CD8-positive, alpha-beta memory T cell (primary cell): ENCODE measurements at regions not wholly inside any gene's neighbourhood (a gene's known extent, or its start where the extent isn't known, plus 50 kb on each side); places are given as distances from the start of the nearest gene placed in this dataset.

ENCODE experiments used
- CTCF ChIA-PET: fragments of 350-600 bp; sonication (Branson Sonifier 250); formaldehyde crosslinking; loops from one replicate; lab custom pipeline; 2021; ENCODE audit warnings: antibody characterized with exemption; lab: Charles Lee
- POLR2A ChIA-PET: fragments of 350-600 bp; sonication (Branson Sonifier 250); formaldehyde crosslinking; loops from one replicate; lab custom pipeline; 2021; ENCODE audit warnings: antibody characterized with exemption; lab: Charles Lee
- DNase-seq, 5 donors: peaks; one replicate each; pipeline versions ENCODE4 v3.0.0 to v3.0.0-alpha.2; 2020 to 2022; ENCODE audit warnings: mixed read lengths in 1 of 5
- H3K27ac ChIP-seq: one replicate; pipeline ENCODE4 v1.7.0; 2013; ENCODE audit warnings: low read depth, mild to moderate bottlenecking, low read length, moderate library complexity
- H3K27me3 ChIP-seq: 2 replicates; pipeline ENCODE4 v1.7.0; 2013; ENCODE audit warnings: low read length, mild to moderate bottlenecking; ENCODE audit not compliant: insufficient read depth, poor library complexity, severe bottlenecking
- H3K36me3 ChIP-seq: 2 replicates; pipeline ENCODE4 v1.7.0; 2013; ENCODE audit warnings: mild to moderate bottlenecking, low read length, moderate library complexity; ENCODE audit not compliant: insufficient read depth
- H3K4me1 ChIP-seq: 2 replicates; pipeline ENCODE4 v1.7.0; 2013; ENCODE audit warnings: mild to moderate bottlenecking, low read length, moderate library complexity; ENCODE audit not compliant: insufficient read depth
- H3K4me3 ChIP-seq: 2 replicates; pipeline ENCODE4 v1.7.0; 2013; ENCODE audit warnings: mild to moderate bottlenecking, low read length
- H3K9me3 ChIP-seq: 2 replicates; pipeline ENCODE4 v1.7.0; 2013; ENCODE audit warnings: mild to moderate bottlenecking, low read length
- H3K27ac Mint-ChIP-seq, 8 donors: one replicate each; pipeline ENCODE4 v1.8.0; 2020 to 2021; ENCODE audit warnings: mixed read lengths in 8 of 8, mild to moderate bottlenecking in 6 of 8, inconsistent platforms in 3 of 8, moderate library complexity in 3 of 8
- H3K27me3 Mint-ChIP-seq, 2 donors: one replicate each; pipeline ENCODE4 v1.8.0; 2020 to 2021; ENCODE audit warnings: mixed read lengths in 2 of 2, mild to moderate bottlenecking in 1 of 2, moderate library complexity in 1 of 2
- H3K36me3 Mint-ChIP-seq, 3 donors: one replicate each; pipeline ENCODE4 v1.8.0; 2020 to 2021; ENCODE audit warnings: mixed read lengths in 3 of 3, inconsistent platforms in 1 of 3, mild to moderate bottlenecking in 1 of 3
- H3K4me1 Mint-ChIP-seq, 3 donors: one replicate each; pipeline ENCODE4 v1.8.0; 2020 to 2021; ENCODE audit warnings: mixed read lengths in 3 of 3, inconsistent platforms in 1 of 3, mild to moderate bottlenecking in 1 of 3
- H3K4me3 Mint-ChIP-seq, 7 donors: one replicate each; pipeline ENCODE4 v1.8.0; 2020 to 2021; ENCODE audit warnings: mixed read lengths in 7 of 7, mild to moderate bottlenecking in 6 of 7, moderate library complexity in 4 of 7, inconsistent platforms in 2 of 7
- H3K9me3 Mint-ChIP-seq, 5 donors: one replicate each; pipeline ENCODE4 v1.8.0; 2020 to 2022; ENCODE audit warnings: mixed read lengths in 5 of 5, mild to moderate bottlenecking in 3 of 5, moderate library complexity in 2 of 5, inconsistent platforms in 1 of 5

GRCh38 chr3:31213869-31214486 is 318.7 kb upstream of the STT3B start:
- peaks cover 0 to 5% (median 0%) of the 10 kb centered on the region in 3 donors for H3K36me3 Mint-ChIP-seq
- peak overlapping the region in 6 of 8 donors; percentile 13 to 78 (median 36) for H3K27ac Mint-ChIP-seq
- H3K4me1 ChIP-seq = peaks cover 60% of the 10 kb centered on the region
- H3K4me3 ChIP-seq = peak overlapping the region; percentile 42
- H3K27me3 Mint-ChIP-seq = no peaks in the 10 kb centered on the region
- ChIA-PET POLR2A (interaction anchor here (0.6 kb wide), 3 partner anchors 9 to 318 kb away, joined by 3 to 5 read pairs (median 5); no protein-coding TSS in a partner anchor), CTCF (interaction anchor here (0.7 to 1.2 kb wide), 3 partner anchors 11 to 133 kb away, joined by 4 to 5 read pairs (median 4); no protein-coding TSS in a partner anchor)
- H3K9me3 Mint-ChIP-seq = no peaks in the 10 kb centered on the region
- H3K4me3 Mint-ChIP-seq = peak overlapping the region; percentile 16 to 76 (median 58)
- no peaks in the 10 kb centered on the region for H3K27me3 ChIP-seq
- peaks cover 70 to 92% (median 88%) of the 10 kb centered on the region in 3 donors for H3K4me1 Mint-ChIP-seq
- no peak overlapping the region for H3K27ac ChIP-seq
- no peaks in the 10 kb centered on the region for H3K9me3 ChIP-seq
- H3K36me3 ChIP-seq = no peaks in the 10 kb centered on the region
- DNase-seq = peak in 4 of 5 donors; percentile 37 to 67 (median 53)

DNA sequence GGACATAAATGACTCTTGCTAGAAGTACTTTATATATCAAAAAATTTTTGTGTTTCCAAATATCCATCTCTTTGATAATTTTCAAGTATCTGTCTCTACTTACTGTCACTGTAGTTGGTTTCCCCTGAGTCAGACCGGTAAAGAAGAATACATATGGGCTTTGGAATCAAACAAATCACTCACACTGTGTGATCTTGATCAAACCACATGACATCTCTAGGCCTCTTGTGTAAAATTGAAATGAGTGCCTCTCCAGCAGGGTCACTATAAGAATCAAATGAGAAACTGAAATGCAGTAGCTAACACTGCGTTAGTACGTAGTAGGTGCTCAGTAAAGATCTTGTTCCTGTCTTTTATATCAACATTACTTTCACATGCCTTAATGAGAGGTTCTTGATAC is 314.6 kb upstream of the STT3B start:
- peaks cover 88 to 98% (median 97%) of the 10 kb centered on the region in 3 donors for H3K4me1 Mint-ChIP-seq
- ChIA-PET POLR2A (no interaction called here), CTCF (interaction anchor here (1.4 to 2.0 kb wide), 3 partner anchors 10 to 314 kb away, joined by 4 to 5 read pairs (median 4); partner anchors contain the start of gene STT3B)
- Histone ChIP-seq H3K4me1 (peaks cover 71% of the 10 kb centered on the region), H3K36me3 (no peaks in the 10 kb centered on the region), H3K9me3 (no peaks in the 10 kb centered on the region), H3K4me3 (no peak overlapping the region), H3K27ac (no peak overlapping the region), H3K27me3 (no peaks in the 10 kb centered on the region)
- no peak for DNase-seq
- H3K27me3 Mint-ChIP-seq = no peaks in the 10 kb centered on the region
- H3K27ac Mint-ChIP-seq = peak overlapping the region in 5 of 8 donors; percentile 31 to 55 (median 39)
- peaks cover 0 to 6% (median 2%) of the 10 kb centered on the region in 3 donors for H3K36me3 Mint-ChIP-seq
- no peaks in the 10 kb centered on the region for H3K9me3 Mint-ChIP-seq
- no peak overlapping the region for H3K4me3 Mint-ChIP-seq

GRCh38 chr3:31219131-31219843 is 313.4 kb upstream of the STT3B start:
- peaks cover 84 to 98% (median 97%) of the 10 kb centered on the region in 3 donors for H3K4me1 Mint-ChIP-seq
- H3K4me3 Mint-ChIP-seq = peak overlapping the region in 3 of 7 donors; percentile 5 to 49 (median 8)

GRCh38 chr3:31220431-31220830 is 312.3 kb upstream of the STT3B start:
- Histone ChIP-seq H3K4me1 (peaks cover 70% of the 10 kb centered on the region), H3K36me3 (no peaks in the 10 kb centered on the region), H3K9me3 (no peaks in the 10 kb centered on the region), H3K27me3 (no peaks in the 10 kb centered on the region), H3K27ac (no peak overlapping the region), H3K4me3 (no peak overlapping the region)
- H3K27ac Mint-ChIP-seq = peak overlapping the region in 5 of 8 donors; percentile 1 to 45 (median 19)
- H3K36me3 Mint-ChIP-seq = peaks cover 0 to 6% (median 2%) of the 10 kb centered on the region in 3 donors
- peaks cover 79 to 94% (median 88%) of the 10 kb centered on the region in 3 donors for H3K4me1 Mint-ChIP-seq
- POLR2A ChIA-PET = no interaction called here
- CTCF ChIA-PET = no interaction called here
- H3K4me3 Mint-ChIP-seq = peak overlapping the region; percentile 3 to 49 (median 41)
- H3K27me3 Mint-ChIP-seq = no peaks in the 10 kb centered on the region
- peak in 1 of 5 donors; percentile 43 for DNase-seq
- no peaks in the 10 kb centered on the region for H3K9me3 Mint-ChIP-seq

More at GRCh38 chr3:31219131-31219843, 313.4 kb upstream of the STT3B start:
- no peaks in the 10 kb centered on the region for H3K27me3 ChIP-seq
- Mint-ChIP-seq H3K27ac (peak overlapping the region in 6 of 8 donors; percentile 10 to 61 (median 47)), H3K9me3 (no peaks in the 10 kb centered on the region), H3K36me3 (peaks cover 0 to 6% (median 2%) of the 10 kb centered on the region in 3 donors), H3K27me3 (no peaks in the 10 kb centered on the region)
- H3K4me1 ChIP-seq = peaks cover 70% of the 10 kb centered on the region
- CTCF ChIA-PET = interaction anchor here (1.1 to 2.0 kb wide), 4 partner anchors 8 to 313 kb away, joined by 4 to 5 read pairs (median 4); partner anchors contain the start of gene STT3B
- H3K36me3 ChIP-seq = no peaks in the 10 kb centered on the region
- H3K4me3 ChIP-seq = no peak overlapping the region
- H3K9me3 ChIP-seq = no peaks in the 10 kb centered on the region
- DNase-seq = no peak
- POLR2A ChIA-PET = interaction anchor here (0.7 kb wide), 1 partner anchor 9 kb away, joined by 4 read pairs; no protein-coding TSS in a partner anchor
- H3K27ac ChIP-seq = no peak overlapping the region

- ChIA-PET POLR2A (no interaction called here), CTCF (no interaction called here)
- Mint-ChIP-seq H3K36me3 (peaks cover 0 to 6% (median 2%) of the 10 kb centered on the region in 3 donors), H3K4me1 (peaks cover 81 to 90% (median 86%) of the 10 kb centered on the region in 3 donors), H3K9me3 (no peaks in the 10 kb centered on the region), H3K4me3 (peak overlapping the region in 3 of 7 donors; percentile 30 to 65 (median 32)), H3K27ac (peak overlapping the region; percentile 24 to 89 (median 84)), H3K27me3 (no peaks in the 10 kb centered on the region)
- Histone ChIP-seq H3K9me3 (no peaks in the 10 kb centered on the region), H3K27ac (no peak overlapping the region), H3K4me1 (peaks cover 88% of the 10 kb centered on the region), H3K27me3 (no peaks in the 10 kb centered on the region), H3K4me3 (no peak overlapping the region), H3K36me3 (no peaks in the 10 kb centered on the region)
- DNase-seq = no peak
These were observed 309.4 kb upstream of the STT3B start for GRCh38 chr3:31223278-31223677.

DNA sequence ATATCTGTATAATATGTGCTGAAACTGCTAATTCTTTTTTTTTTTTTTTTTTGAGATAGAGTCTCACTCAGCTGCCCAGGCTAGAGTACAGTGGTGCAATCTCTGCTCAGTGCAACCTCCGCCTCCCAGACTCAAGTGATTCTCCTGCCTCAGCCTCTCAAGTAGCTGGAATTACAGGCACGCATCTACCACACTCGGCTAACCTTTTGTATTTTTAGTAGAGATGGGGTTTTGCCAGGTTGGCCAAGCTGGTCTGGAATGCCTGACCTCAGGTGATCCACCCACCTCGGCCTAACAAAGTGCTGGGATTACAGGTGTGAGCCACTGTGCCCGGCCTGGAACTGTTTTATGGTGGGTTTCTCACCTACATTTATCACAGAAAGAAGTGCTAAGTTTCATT is 307.8 kb upstream of the STT3B start:
- Histone ChIP-seq H3K27ac (no peak overlapping the region), H3K4me1 (peaks cover 88% of the 10 kb centered on the region)

DNA sequence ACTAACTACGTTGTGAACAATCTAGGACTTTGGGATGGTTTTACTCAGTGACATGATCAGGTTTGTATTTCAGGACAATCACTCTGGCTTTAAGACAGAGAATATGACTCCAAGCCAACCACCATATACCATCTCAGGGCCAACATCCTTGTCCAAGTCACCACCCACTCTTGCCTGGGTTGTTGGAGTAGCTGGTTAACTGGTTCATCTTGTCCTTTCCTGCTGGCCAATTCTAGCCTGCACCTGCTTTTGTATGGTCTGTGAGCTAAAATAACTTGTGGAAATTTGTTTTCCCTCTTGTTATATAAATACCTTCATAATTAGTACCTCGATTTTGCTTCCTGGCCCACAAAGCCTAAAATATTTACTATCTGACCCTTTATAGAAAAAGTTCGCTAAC is 306.8 kb upstream of the STT3B start:
- no peaks in the 10 kb centered on the region for H3K9me3 ChIP-seq
- H3K27ac ChIP-seq = peak overlapping the region; percentile 40
- DNase-seq = no peak
- no peaks in the 10 kb centered on the region for H3K36me3 ChIP-seq
- peak overlapping the region; percentile 77 to 97 (median 88) for H3K27ac Mint-ChIP-seq
- ChIA-PET CTCF (interaction anchor here (1.8 kb wide), 1 partner anchor 307 kb away, joined by 10 read pairs; the partner anchor contains the start of gene STT3B), POLR2A (interaction anchor here (1.6 to 2.8 kb wide), 3 partner anchors 12 to 306 kb away, joined by 5 to 21 read pairs (median 7); partner anchors contain the start of gene STT3B)
- peak overlapping the region; percentile 8 to 83 (median 66) for H3K4me3 Mint-ChIP-seq
- peaks cover 87% of the 10 kb centered on the region for H3K4me1 ChIP-seq
- no peaks in the 10 kb centered on the region for H3K9me3 Mint-ChIP-seq
- H3K4me1 Mint-ChIP-seq = peaks cover 73 to 88% (median 86%) of the 10 kb centered on the region in 3 donors
- no peaks in the 10 kb centered on the region for H3K27me3 ChIP-seq
- no peaks in the 10 kb centered on the region for H3K36me3 Mint-ChIP-seq
- H3K27me3 Mint-ChIP-seq = no peaks in the 10 kb centered on the region
- peak overlapping the region; percentile 16 for H3K4me3 ChIP-seq

More for the DNA sequence above, 307.8 kb upstream of the STT3B start:
- Mint-ChIP-seq H3K4me3 (no peak overlapping the region), H3K27me3 (no peaks in the 10 kb centered on the region), H3K9me3 (no peaks in the 10 kb centered on the region), H3K36me3 (peaks cover 0 to 6% (median 2%) of the 10 kb centered on the region in 3 donors), H3K4me1 (peaks cover 74 to 89% (median 86%) of the 10 kb centered on the region in 3 donors), H3K27ac (peak overlapping the region in 4 of 8 donors; percentile 57 to 94 (median 66))
- Histone ChIP-seq H3K9me3 (no peaks in the 10 kb centered on the region), H3K36me3 (no peaks in the 10 kb centered on the region), H3K4me3 (no peak overlapping the region), H3K27me3 (no peaks in the 10 kb centered on the region)
- ChIA-PET CTCF (interaction anchor here (1.4 kb wide), 1 partner anchor 11 kb away, joined by 5 read pairs; no protein-coding TSS in a partner anchor), POLR2A (interaction anchor here (2.8 kb wide), 1 partner anchor 307 kb away, joined by 21 read pairs; the partner anchor contains the start of gene STT3B)
- DNase-seq = no peak
